OCI-M2 (cell line): ENCODE measurements at regions not wholly inside any gene's neighbourhood (a gene's known extent, or its start where the extent isn't known, plus 50 kb on each side); places are given as distances from the start of the nearest gene placed in this dataset.

ENCODE experiments used
- DNase-seq: peaks from one replicate; lab custom pipeline; 2025; ENCODE audit not compliant: unreplicated experiment; lab: John Stamatoyannopoulos, UW

GRCh38 chr15:38879909-38880471, 315.4 kb upstream of the RASGRP1 start:
- DNase-seq: no peak

GRCh38 chr15:38882221-38882620, 317.6 kb upstream of the RASGRP1 start:
- no peak for DNase-seq

GRCh38 chr15:38883987-38884386, 319.4 kb upstream of the RASGRP1 start:
- no peak for DNase-seq

GRCh38 chr15:38885001-38885400, 320.4 kb upstream of the RASGRP1 start:
- DNase-seq: no peak

- no peak for DNase-seq
Measured at GRCh38 chr15:38885471-38885952, 320.9 kb upstream of the RASGRP1 start.

- DNase-seq: no peak
Measured at GRCh38 chr15:38886315-38887163, 321.9 kb upstream of the RASGRP1 start.

GRCh38 chr15:38888701-38889221, 324.1 kb upstream of the RASGRP1 start:
- no peak for DNase-seq

GRCh38 chr15:38890194-38890593, 325.6 kb upstream of the RASGRP1 start:
- DNase-seq: no peak

GRCh38 chr15:38893925-38894242, 329.3 kb upstream of the RASGRP1 start:
- no peak for DNase-seq

GRCh38 chr15:38894243-38894948, 329.8 kb upstream of the RASGRP1 start:
- DNase-seq: no peak

GRCh38 chr15:38895326-38896255, 331.0 kb upstream of the RASGRP1 start:
- DNase-seq: no peak

- no peak for DNase-seq
Measured at GRCh38 chr15:38896647-38897046, 332.0 kb upstream of the RASGRP1 start.

- no peak for DNase-seq
Measured at GRCh38 chr15:38897551-38897950, 332.9 kb upstream of the RASGRP1 start.

- no peak for DNase-seq
Measured at GRCh38 chr15:38898236-38898635, 333.6 kb upstream of the RASGRP1 start.

GRCh38 chr15:38899300-38899699, 334.7 kb upstream of the RASGRP1 start:
- DNase-seq: no peak

GRCh38 chr15:38904298-38904697, 339.7 kb upstream of the RASGRP1 start:
- DNase-seq: no peak

GRCh38 chr15:38905632-38906031, 341.0 kb upstream of the RASGRP1 start:
- DNase-seq: no peak

- DNase-seq: no peak
Measured at GRCh38 chr15:38920966-38921365, 356.4 kb upstream of the RASGRP1 start.

GRCh38 chr15:38921471-38921870, 356.9 kb upstream of the RASGRP1 start:
- no peak for DNase-seq

GRCh38 chr15:38928431-38928830, 363.8 kb upstream of the RASGRP1 start:
- DNase-seq: no peak
